ENCODE measurements at regions not wholly inside any gene's neighbourhood (a gene's known extent, or its start where the extent isn't known, plus 50 kb on each side); places are given as distances from the start of the nearest gene placed in this dataset.

DNA sequence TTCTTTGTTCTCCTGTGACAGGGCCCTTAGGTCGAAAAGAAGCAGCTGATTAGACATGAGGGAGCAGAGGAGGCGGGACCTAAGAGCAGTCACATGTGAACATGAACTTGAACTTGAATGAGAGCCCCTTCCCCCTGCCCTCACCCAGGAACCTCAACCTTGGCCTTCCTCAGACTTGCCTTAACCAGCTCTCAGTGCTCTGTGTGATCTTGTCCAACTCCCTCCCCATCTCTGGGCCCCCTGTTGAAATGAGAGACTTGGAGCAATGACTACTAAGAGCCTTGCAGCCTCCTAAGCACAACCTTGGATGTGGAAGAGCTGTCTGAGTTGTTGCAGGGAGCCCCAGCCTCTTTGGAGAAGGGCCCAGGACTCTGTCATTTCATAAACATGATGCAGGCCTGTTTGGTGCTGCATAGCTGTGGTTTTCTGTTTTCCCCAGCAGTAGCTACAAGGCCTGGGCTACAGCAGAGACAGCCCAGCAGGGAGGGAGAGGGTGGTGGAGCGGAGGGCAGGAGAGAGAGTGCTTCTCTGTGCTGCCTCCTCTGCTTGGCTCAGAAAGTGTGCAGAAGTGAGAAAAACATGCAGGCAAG lies 123.9 kb upstream of the ZMIZ1 start:
- no peak for DNase-seq (ENCODE audit: low read depth)

DNA sequence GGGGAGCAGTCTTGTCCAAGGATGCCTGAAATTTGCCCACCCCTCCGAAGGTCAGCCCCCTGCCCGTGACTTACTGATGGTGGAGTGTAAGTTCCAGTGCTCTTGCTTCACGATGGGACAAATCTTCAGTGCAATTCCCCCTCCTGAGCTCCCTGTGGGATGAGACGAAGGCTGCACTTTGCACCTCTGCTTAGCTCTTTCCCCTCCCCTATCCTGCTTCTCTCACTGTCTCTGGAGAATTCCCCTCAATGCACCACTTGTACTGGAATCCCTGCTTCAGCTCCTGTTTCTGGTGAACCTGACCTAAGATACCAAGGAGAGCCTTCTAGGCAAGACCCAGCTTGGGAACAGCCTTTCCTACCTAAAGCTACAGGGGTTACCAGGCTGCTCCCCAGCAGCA lies 122.9 kb upstream of the ZMIZ1 start:
- DNase-seq (ENCODE audit: low read depth) = no peak

DNA sequence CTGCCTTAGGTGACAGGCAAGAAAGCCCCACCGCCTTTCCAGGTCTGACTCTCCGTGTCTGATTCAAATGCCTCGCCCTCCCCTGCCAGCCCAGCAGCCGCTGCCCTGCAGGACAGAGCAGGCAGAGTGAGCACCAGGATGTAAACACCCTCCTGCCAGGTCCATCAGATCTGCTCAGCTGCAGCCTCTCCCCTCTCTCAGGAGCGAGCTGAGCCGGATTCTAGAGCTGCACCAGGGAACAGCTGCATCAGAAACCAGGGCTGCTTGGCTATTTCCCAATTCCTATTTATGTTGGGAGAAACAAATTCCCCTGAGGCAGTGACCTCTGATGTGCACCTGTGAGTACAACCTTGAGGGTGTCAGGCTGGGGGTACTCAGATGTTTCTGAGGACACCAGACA lies 121.5 kb upstream of the ZMIZ1 start:
- no peak for DNase-seq (ENCODE audit: low read depth)

DNA sequence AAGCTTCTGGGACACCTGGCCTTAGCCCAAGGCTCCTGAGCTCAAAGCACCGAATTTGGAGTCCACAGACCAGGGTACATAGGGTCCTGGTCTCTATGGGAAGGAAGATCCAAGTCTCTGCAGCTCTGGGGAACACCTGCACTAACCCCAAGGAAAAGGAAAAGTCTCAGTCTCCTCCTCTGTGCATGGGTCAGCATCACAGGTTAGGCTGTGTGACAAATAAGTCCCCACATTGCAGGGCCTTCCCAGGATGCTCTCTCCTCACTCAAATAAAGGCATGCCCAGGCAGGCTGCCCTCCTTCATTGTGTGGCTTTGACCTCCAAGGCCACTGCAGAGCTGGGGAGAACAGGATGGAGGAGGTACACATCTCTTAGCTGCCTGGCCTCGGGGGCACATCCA lies 121.0 kb upstream of the ZMIZ1 start:
- DNase-seq (ENCODE audit: low read depth) = no peak

DNA sequence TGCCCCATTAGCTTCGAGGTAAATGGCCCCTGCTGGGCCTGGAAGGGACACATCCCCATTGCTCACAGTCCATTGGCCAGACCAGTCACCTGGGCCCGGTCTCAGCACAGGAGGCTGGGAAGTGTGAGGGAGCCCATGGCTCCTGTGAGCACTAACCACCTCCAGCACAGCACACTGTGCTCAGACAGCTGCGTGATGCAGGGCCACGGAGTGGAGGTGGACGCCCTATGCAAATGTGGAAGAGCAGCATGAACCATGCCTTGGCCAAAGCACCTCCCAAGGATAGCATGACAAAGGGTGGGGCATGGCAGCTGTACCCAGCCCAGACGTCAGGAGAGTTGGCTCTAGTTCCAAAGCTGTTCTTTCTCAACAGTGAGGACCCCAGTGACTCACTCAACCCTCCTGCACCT lies 120.1 kb upstream of the ZMIZ1 start:
- DNase-seq (ENCODE audit: low read depth) = no peak

DNA sequence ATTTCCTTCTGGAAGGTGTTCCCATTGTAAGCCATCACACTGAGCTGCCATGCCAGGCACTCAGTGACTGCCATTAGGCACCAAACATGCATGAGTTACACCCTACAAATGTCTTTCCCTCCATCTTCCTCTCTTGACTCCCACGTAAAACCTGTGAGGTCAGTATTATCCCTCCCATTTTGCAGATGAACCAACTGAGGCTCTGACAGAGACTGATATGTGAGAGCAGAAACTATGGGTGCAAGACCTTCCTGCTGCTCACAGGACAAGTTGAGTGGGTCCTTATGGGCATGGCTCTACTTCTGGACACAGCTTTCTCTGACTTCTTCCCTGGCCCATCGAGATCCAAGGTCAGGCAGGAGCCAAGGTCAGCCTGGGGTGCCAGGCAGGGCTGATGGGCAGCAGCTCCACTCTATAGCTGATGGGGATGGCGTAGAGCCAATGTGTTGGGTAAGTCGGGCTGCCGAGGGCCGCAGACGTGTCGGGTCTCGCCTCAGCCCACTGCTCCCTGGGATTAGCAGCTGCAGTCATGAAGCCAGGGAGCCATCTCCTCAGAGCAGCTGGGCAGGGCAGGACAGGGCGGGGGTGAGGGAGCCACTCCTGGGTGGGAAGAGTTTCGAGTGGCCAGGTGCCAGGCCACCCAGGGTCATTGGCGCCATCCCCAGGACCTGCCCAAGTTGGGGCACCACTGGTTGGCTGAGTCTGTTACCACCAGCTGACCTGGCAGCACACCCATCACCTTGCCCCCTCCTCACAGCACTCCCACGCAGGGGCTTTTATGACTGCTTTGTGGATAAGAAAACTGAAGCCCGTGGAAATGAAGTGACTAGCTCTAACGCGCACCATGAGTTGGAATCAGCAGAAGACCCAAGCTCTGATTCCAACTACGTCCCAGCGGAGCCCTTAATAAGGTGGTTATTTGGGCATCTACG lies 117.8 kb upstream of the ZMIZ1 start:
- DNase-seq (ENCODE audit: low read depth) = no peak

DNA sequence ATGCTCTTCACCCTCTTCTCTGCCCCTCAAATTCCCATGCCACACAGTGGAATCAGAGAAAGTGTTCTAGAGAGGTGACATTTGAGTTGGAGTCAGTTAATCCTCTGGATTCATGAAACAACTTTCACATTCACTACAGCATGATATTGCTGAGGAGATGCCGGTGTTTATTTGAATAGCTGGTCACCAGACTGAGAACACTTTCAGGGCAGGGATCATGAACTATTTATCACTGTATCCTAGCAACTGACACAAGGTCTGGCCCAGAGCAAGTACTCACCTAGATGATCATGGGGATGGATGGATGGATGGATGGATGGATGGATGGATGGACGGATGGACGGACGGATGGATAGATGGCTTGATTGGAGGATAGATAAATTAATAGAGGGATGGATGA lies 116.7 kb upstream of the ZMIZ1 start:
- DNase-seq (ENCODE audit: low read depth) = no peak

DNA sequence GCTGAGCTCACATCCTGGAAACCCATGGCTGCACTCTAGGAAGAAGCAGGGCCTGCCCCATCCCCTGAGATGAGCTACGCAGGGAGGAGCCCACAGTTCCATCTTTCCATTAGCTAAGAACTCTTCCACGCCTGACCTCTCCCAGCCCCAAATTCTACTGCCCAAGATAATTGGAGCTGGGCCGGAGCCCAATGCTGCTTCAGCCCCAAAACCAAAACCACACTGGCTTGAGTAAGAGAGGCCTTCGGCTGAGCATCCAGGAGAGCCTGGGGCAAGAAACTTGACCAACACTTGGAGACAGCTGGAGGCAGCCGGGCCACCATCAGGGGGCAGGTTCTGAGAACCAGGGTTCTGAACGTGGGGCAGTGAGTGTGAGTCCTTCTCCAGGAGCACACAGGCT lies 116.1 kb upstream of the ZMIZ1 start:
- DNase-seq (ENCODE audit: low read depth) = no peak

DNA sequence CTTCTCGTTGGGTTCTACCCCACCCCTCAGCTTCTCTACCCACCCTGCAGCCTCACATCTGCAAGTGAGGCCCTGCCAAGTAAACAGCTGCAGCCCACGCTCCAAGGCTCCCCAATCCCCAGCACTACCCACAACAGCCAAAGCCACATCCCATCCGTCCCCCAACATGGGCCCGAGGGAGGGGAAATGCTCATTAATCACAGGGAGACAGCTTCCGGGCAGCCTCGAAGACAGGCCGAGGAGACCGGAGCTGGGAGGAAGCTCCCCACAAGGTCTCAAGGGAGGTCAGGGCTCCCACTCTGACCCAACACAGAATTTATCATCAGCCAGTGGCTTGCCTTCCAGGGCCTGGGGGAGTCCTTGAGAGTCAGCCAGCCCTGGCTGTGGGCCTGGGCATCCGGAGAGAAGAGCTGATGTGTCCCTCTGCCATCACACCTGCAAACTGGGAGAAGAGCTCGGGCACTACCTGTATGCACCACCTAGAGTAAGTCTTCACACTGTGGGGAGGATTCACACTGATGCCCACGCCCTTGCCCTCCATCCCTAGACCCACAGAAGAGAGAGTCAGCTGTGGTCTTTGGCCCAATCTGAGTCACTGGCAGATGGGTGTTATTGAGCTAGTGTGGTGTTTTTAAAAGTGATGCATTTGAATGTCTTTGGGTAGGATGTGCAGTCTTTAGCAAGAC lies 115.5 kb upstream of the ZMIZ1 start:
- DNase-seq (ENCODE audit: low read depth) = peak; percentile 92

DNA sequence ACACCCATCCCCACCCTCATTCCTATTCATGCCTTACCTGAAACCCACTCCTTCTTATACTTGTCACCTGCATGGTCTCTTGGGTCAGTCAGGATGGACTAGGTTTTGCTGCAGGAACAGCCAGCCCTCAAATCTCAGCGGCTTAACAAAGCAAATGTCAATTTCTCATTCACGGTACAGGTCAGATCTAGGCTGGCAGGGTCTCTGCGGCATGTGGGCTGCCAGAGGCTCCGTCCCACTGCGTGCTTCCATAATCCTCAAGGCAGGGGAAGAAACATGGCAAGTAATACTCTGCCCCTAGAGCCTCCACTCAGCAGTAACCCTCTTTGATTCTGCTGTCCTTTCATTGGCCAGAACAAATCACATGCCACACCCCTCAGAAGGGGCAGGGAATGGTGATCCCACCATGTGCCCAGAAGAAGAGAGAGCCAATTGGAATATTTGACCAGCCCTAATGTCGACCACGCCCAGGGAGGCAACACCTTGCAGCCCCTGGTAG lies 114.9 kb upstream of the ZMIZ1 start:
- no peak for DNase-seq (ENCODE audit: low read depth)

DNA sequence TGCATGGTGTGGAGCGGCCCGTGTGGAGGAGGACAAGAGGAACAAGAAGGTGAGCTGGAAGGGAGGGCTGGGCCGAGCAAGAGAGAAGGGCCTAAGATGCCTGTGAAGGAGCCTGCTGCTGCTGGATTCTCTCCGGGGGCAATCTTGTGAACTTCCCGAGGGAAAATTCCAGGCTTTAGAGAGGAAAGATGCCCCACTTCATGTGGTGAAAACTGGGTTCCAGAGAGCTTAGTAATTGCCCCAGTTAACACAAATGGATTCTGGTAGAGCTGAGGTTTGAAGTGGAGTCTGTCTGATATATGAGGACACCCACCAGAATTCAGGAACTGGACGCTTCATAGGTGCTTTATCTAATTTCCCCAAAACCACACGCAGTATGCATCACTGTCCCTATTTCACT lies 114.1 kb upstream of the ZMIZ1 start:
- DNase-seq (ENCODE audit: low read depth) = no peak

DNA sequence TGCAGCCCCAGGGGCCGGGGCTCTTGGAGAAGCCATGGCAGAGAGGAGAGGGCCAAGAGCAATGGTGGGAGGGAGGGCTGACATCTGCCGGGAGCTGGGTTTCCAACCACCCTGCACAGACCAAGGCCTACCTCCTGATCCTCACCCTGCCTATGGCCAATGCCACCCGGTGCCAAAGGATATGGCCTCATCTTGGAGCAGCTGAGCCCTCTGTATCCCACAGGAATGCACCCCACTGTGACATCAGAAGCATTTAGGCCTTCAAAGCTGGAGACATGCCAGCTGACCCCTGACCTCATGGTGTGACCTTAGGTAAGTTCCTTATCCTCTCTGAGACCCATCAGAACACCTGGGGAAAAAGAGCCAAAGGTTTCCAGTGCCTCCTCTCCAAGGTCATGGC lies 113.6 kb upstream of the ZMIZ1 start:
- no peak for DNase-seq (ENCODE audit: low read depth)

DNA sequence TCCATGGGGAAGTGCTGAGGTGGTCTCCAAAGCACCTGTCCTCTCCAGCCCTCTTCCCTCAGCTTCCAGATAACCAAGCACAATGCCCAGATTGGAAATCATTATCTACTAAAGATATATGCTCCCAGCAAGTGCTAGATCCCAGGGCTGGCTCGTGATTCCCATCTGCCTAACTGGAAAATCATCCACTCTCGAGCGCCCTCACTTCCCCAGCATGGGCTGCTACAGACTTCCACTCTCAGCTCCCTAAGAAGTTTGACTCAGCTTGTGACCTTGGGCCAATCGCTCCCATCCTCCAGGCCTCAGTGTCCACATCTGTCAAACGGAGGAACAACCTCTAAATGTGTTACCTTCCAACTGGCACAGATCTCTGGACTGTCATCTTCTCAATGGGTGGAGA lies 112.4 kb upstream of the ZMIZ1 start:
- no peak for DNase-seq (ENCODE audit: low read depth)

DNA sequence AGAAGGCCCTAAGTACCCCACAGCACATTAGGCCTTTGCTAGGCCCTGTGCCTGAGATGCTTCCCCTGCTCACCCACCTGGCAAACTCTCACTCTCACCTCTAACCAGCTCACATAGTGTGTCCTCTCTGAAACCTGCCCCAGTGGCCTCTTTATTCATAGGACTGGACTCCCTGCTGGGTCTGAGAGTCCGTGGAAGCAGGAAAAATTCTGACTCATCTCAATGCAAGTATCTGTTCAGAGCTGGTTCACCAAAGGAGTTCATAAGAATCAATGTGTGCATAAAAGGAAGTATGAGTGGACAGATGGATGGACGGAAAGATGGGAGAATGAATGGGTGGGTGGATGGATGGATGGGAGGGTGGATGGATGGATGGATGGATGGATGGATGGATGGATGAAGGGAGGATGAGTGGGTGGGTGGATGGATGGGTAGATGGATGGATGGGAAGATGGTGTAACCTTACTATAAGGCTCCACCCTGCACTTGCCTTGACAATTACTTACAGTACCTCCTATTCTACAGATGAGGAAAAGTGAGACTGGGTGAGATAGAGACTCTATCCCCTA lies 111.2 kb upstream of the ZMIZ1 start:
- no peak for DNase-seq (ENCODE audit: low read depth)

DNA sequence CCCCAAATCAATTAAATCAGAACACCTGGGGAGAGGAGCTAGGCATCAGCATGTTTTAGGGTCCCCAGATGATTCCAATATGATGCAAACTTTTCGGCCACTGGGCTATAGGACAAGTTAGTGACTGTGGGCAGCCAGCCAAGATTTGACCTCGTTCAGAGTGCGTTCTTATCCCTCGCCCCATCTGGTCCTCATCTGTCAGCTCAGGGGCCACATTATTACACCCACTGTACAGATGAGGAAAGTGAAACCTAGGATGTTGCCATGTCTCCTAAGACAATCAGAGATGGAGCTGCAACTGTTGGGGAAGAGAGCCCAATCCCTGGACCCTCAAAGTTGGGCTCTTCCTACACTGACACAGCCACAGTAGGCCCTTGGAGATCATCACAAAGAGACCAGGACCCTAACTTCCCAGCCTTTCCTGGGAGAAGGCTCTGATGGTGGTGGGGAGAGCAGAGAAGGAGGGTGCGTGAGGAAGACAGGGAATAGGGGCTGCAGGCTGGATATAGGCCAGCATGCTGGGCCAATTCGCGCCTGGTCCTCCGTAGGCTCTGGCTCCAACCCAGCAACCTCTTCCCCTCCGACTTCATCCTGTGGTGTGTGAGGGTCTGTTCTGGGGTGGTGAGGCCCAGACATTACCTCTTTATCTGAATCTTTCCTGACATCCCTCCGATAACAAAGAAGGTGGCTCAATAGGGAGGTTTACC lies 109.4 kb upstream of the ZMIZ1 start:
- DNase-seq (ENCODE audit: low read depth) = no peak

DNA sequence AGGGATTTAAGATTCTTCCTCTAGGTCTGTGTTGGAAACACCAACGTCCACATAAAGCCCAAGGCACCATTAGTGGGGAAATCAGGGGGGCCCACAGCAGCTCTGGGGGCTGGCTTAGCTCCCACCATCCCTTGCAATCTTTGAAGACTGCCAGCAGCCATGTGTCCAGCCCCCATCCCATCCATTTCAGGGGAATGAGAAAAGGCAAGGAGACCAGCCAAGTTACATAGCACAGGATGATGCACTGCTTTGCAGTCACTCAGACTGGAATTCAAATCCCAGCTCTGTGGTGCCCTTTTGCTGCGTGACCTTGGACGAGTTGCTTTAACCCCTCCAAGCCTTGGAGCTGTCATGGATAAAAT lies 108.9 kb upstream of the ZMIZ1 start:
- DNase-seq (ENCODE audit: low read depth) = no peak

DNA sequence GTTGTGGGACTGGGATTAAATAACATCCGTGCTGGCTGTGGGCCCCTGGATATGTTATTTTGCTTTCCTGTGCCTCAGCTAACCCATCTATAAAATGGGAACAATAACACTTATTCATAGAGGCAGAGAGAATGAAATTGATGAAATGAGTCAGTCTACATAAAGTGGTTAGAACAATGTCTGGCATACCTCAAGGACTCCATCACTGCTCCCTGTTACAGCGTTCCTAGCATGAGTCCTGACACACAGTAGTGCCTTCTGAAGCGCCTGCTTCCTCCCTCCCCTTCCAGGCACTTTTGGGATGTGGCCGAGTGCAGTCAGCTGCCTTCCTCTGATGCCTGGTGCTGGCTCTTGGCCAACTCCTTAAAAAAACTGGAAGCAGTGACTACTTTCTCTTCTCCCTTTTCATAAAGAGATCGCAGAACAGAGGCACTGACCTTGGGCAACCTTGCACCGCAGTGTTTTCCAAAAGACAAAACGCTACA lies 108.4 kb upstream of the ZMIZ1 start:
- no peak for DNase-seq (ENCODE audit: low read depth)

DNA sequence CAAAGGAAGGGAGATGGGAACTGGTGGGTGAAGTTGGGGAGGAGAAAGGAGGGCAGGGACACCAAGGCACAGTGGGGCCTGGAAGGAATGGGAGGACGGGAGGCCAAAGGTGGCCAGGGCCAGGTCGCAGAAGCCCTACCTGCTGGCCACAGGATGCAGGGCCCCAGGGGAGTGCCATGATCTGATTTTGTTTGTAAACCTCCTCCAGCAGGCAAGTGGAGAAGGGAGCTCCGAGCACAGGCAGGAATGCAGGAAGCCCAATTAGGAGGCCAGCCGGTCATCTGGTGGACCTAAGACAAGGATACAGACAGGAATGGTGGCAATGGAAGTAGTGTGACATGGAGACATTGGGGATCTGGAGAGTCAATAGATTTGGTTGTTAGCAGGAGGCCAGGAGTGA lies 107.0 kb upstream of the ZMIZ1 start:
- DNase-seq (ENCODE audit: low read depth) = no peak

DNA sequence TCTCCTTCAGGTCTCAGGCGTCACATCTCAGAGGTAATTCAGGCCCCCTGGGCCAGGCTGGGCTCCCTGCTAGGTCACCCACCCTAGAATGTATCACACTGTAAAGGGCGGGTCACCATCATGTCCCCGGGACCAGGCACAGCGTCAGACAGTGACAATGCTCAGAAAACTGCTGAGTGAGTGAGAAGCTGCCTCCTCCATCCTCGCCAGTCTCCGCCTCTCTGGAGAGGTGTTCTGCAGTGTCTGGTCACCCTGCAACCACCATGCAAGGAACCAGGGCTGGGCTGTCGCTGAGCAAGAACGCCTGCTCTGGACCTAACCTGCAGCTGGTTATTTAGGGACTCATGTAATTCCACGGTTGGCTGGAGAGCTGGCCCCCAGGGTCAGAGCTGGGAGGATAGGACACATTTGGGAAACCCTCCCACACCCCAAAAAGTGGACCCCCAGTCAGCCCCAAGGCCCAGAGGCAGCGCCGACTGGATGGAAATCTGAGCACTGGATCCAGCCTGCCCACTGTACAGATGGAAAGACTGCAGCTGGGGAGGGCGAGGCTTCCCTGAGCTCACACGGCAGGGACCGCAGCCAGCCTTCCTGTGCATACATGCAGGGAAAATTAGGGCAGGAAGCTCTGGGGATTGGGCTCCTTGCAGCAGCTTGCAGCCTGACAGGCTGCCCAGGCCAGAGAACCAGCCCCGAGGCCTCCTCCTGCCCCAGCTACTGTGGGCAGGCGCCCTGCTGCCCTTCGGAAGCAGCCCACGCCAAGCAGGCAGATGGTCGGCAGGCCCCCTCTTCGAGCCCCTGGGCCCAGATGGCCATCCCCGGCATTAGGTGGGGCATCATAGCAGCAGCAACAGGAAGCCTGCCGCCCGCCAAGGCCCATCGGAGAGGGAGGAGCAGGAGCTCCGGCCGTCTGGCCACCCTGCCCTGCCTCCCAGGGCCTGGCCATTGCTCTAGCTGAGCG lies 105.4 kb upstream of the ZMIZ1 start:
- no peak for DNase-seq (ENCODE audit: low read depth)

DNA sequence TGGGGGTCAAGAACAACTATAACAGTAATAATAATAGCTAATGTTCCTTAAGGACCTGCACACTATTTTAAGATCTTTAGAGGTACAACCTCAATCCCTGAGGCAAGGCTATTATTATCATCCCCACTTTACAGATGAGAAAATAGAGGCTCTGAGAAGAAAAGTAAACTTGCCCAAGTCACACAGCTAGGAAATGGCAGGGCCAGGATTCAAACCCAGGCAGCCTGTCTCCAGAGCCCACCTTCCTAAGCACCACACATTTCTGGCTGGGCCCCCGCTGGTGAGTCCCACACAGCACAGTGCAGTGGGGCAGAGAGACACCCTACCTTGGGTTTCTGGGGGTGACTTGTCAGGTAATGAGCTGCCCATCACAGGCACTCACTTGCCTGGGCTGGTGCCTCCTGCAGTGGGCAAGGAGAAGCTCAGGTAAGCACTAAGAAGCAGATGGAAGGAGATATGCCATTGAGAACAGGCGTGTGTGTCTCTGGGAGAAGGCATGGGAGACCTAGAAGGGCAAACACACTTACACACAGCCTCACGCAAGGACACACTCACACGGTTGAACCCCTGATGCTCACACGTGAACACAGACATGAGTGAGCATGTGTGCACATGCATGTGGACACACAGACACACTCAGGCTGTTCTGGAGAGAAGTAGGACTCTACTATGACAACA lies 104.4 kb upstream of the ZMIZ1 start:
- DNase-seq (ENCODE audit: low read depth) = no peak
